Lung (tissue), 11 donors: ENCODE measurements at regions not wholly inside any gene's neighbourhood (a gene's known extent, or its start where the extent isn't known, plus 50 kb on each side); places are given as distances from the start of the nearest gene placed in this dataset.

ENCODE experiments used
- ATAC-seq: fragments of 200-7000 bp; cut with Tn5 transposase; one replicate; pipeline ENCODE4 v1.9.1; 2020; ENCODE audit warnings: moderate number of reproducible peaks; ENCODE audit not compliant: insufficient read depth, low FRiP score
- DNase-seq, 3 donors: peaks; one replicate each; pipeline ENCODE4 v3.0.0-alpha.2; 2013 to 2017
- H3K27ac ChIP-seq, 2 donors: one replicate each; pipeline ENCODE4 v1.5.1; 2013; ENCODE audit warnings: mild to moderate bottlenecking in 2 of 2, moderate library complexity in 2 of 2, control low read depth in 1 of 2, inconsistent platforms in 1 of 2, low read depth in 1 of 2, low read length in 1 of 2
- H3K27me3 ChIP-seq, 3 donors: one replicate each; pipeline ENCODE4 v1.5.1; 2013; ENCODE audit warnings: low read length in 2 of 3; ENCODE audit not compliant: control insufficient read depth in 3 of 3, insufficient read depth in 3 of 3
- H3K36me3 ChIP-seq, 4 donors: one replicate each; pipeline ENCODE4 v1.5.1; 2013; ENCODE audit warnings: low read length in 4 of 4, mild to moderate bottlenecking in 1 of 4, moderate library complexity in 1 of 4; ENCODE audit not compliant: control insufficient read depth in 4 of 4, insufficient read depth in 4 of 4
- H3K4me1 ChIP-seq, 5 donors: one replicate each; pipeline ENCODE4 v1.5.1; 2013; ENCODE audit warnings: low read length in 5 of 5, mild to moderate bottlenecking in 2 of 5, moderate library complexity in 1 of 5; ENCODE audit not compliant: control insufficient read depth in 5 of 5, insufficient read depth in 5 of 5
- H3K4me3 ChIP-seq: one replicate; pipeline ENCODE4 v1.5.1; 2013; ENCODE audit warnings: mild to moderate bottlenecking, control low read depth, moderate library complexity
- H3K9ac ChIP-seq, 2 donors: one replicate each; pipeline ENCODE4 v1.5.1; 2013; ENCODE audit warnings: low read length in 2 of 2, control low read depth in 1 of 2; ENCODE audit not compliant: insufficient read depth in 1 of 2
- H3K9me3 ChIP-seq, 4 donors: one replicate each; pipeline ENCODE4 v1.5.1; 2013; ENCODE audit warnings: low read length in 3 of 4, mild to moderate bottlenecking in 1 of 4, moderate library complexity in 1 of 4; ENCODE audit not compliant: control insufficient read depth in 4 of 4, insufficient read depth in 3 of 4
- CTCF ChIP-seq: IDR thresholded peaks from 2 replicates; pipeline ENCODE4 v1.5.1; 2012; ENCODE audit warnings: mild to moderate bottlenecking; ENCODE audit errors: control extremely low read depth, extremely low read depth
- WGBS, 2 donors: extraction: QIAGEN DNeasy Blood & Tissue Kit; methylation state at CpG; one replicate each; pipeline ENCODE4 v1.1.7; 2013; 5-methylcytosine and 5-hydroxymethylcytosine counted together
- donor health status: control.
- donor health status: control.
- donor health status: Bipolar disorder and iron deficiency.
- donor health status: healthy.
- donor health status: DM: yes; HTN: yes; CAD: no.

GRCh38 chr5:5633579-5633978 lies 211.1 kb downstream of the ICE1 start:
- H3K9ac ChIP-seq, result no peak overlapping the region
- ATAC-seq (no peak), DNase-seq (no peak)
- H3K27me3 ChIP-seq, result peaks cover 0 to 3% (median 0%) of the 10 kb centered on the region in 3 donors
- H3K27ac ChIP-seq, result no peak overlapping the region
- H3K9me3 ChIP-seq, result peaks cover 0 to 7% (median 0%) of the 10 kb centered on the region in 4 donors
- no peak for TF ChIP-seq CTCF
- H3K4me1 ChIP-seq, result no peaks in the 10 kb centered on the region
- H3K4me3 ChIP-seq, result no peak overlapping the region
- WGBS, 2 donors, result 72 to 78% methylated on average over 4 of the region's 4 CpGs
- no peaks in the 10 kb centered on the region for H3K36me3 ChIP-seq

GRCh38 chr5:5632678-5633077 lies 210.2 kb downstream of the ICE1 start:
- ATAC-seq (no peak), DNase-seq (no peak)
- TF ChIP-seq CTCF, result no peak
- H3K27ac ChIP-seq, result no peak overlapping the region
- H3K9ac ChIP-seq, result no peak overlapping the region
- H3K4me1 ChIP-seq, result no peaks in the 10 kb centered on the region
- H3K36me3 ChIP-seq, result no peaks in the 10 kb centered on the region
- H3K27me3 ChIP-seq, result peaks cover 0 to 3% (median 0%) of the 10 kb centered on the region in 3 donors
- peaks cover 0 to 7% (median 0%) of the 10 kb centered on the region in 4 donors for H3K9me3 ChIP-seq
- no peak overlapping the region for H3K4me3 ChIP-seq
- 87 to 92% methylated on average over 2 of the region's 2 CpGs for WGBS, 2 donors

GRCh38 chr5:5629607-5629978 lies 207.1 kb downstream of the ICE1 start:
- no peak for ATAC-seq
- no peak overlapping the region for H3K4me3 ChIP-seq
- no peak overlapping the region for H3K27ac ChIP-seq
- H3K9ac ChIP-seq, result no peak overlapping the region
- TF ChIP-seq CTCF, result no peak
- no peaks in the 10 kb centered on the region for H3K36me3 ChIP-seq
- DNase-seq, result no peak
- WGBS, 2 donors, result 76 to 79% methylated on average over 5 of the region's 5 CpGs
- H3K27me3 ChIP-seq, result peaks cover 0 to 3% (median 0%) of the 10 kb centered on the region in 3 donors
- H3K4me1 ChIP-seq, result no peaks in the 10 kb centered on the region
- H3K9me3 ChIP-seq, result peaks cover 0 to 12% (median 0%) of the 10 kb centered on the region in 4 donors
